Suppressor macrophage treated with lipopolysaccharide for 1 hour (primary cell): ENCODE measurements at regions not wholly inside any gene's neighbourhood (a gene's known extent, or its start where the extent isn't known, plus 50 kb on each side); places are given as distances from the start of the nearest gene placed in this dataset.
A peak's percentile ranks its signal among the peaks of the same experiment; 100 is the strongest.
"Not testable (repeated sequence)": the region's sequence is repeated elsewhere in the genome, so short reads cannot be mapped to it uniquely, and the experiment has no call there.

Source experiments
- DNase-seq, 3 donors: peaks; one replicate each; pipeline ENCODE4 v3.0.0-alpha.2; 2020 to 2022

DNA sequence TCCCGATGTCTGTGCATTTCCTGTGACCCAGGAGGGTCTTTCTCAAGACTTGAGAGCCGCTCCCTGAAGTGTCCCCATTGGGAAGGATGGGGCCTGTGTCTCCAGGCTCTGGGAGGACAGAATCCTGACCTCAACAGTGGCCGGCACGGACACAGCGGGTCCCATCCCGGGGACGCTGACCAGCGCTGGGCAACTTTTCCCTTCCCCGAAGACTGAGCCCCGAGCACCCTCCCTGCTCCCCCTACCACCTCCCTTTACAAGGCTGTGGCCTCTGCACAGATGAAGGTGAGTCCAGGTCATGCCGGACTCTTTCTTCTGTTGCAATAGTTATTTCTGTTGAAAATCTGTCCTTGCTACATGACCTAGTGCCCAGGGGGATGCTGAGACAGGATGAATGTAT is 135.7 kb downstream of the TMEM121 start:
- not testable (repeated sequence) for DNase-seq

DNA sequence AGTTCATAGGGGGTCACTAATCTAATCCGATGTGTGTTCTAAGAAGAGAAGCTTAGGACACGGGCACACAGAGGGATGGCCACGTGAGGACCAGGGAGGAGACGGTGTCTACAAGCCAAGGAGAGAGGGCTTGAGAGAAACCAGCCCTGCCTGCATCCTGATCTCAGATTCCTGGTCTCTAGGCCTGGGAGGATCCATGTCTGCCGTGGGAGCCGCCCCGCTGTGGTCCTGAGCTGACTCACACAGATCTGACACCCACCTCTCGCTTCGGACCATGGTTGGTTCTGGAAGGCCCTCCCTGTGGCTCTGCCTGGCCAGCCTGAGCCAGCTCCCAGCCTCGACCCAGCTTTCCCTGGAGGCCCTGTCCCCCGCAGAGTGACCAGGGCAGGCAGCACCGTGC is 136.2 kb downstream of the TMEM121 start:
- not testable (repeated sequence) for DNase-seq

DNA sequence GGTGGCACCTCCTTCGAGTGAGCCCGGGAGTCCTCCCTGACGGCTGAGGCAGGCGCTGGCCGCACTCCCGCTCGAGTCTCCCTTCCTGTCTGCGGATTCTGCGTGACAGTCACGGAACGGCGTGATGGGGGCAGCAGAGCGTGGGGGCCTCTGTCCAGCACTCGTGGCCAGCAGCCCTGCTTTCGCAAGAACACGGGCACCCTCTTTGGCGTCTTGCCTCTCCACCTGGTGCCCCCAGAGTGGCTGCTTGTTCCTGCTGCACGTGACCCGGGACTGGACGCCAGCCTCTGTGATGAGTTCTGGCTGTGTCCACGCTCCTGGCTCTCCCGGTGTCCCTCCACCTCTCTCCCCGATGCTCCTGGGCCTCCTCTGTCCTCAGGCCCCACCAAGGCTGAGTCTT is 136.9 kb downstream of the TMEM121 start:
- DNase-seq = not testable (repeated sequence)

DNA sequence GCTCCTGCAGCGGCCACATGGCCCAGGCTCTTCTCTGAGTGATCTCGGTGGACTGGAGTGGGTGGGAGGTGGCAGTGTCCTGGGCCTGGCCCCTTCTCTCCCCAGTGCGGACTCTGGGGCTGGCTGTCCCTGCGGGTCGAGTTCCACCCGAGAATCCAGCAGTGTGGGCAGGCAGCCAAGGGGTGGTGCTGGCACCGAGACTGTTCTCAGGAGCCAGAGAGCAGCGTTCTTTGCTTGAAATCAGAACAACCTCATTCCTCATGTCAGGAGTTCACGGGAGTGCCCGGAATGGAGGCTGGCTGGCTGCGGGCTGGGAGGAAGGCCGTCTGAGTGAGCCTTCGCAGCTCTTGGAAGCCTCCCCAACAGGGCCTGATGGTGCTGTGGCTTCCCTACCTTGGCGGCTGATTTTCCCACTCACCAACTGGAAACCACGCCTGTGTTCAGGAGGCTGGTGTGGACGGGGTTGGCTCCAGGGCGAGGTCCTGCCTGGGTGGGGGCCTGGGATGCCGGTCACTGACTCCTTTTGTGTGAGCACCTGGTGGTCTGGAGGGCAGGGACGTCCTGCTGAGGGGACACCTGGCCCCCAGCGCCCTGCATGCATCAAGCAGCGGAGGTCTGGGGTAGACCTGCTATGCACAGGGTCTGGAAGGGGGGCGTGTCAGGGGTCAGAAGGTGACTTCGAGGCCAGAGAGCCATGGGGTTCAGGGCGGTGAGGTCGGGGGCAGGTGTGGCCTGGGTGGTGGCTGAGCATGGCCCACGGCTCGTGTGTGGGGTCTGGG is 137.6 kb downstream of the TMEM121 start:
- not testable (repeated sequence) for DNase-seq

DNA sequence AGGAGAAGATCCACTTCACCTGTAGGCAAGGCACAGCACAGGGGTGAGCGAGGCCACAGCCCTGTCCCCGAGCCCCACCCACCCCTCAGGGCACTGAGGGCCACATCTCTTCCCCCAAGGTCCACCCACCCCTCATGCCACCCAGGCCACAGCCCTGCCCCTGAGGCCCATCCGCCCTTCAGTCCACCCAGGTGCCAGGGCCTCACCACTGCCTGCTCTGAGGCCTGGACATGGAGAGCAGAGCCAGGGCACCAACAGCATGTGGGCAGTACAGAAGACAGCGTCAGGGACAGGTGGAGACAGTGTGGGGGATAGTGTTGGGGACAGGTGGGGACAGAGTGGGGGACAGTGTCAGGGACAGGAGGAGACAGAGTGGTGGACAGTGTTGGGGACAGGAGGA is 138.3 kb downstream of the TMEM121 start:
- no peak for DNase-seq

DNA sequence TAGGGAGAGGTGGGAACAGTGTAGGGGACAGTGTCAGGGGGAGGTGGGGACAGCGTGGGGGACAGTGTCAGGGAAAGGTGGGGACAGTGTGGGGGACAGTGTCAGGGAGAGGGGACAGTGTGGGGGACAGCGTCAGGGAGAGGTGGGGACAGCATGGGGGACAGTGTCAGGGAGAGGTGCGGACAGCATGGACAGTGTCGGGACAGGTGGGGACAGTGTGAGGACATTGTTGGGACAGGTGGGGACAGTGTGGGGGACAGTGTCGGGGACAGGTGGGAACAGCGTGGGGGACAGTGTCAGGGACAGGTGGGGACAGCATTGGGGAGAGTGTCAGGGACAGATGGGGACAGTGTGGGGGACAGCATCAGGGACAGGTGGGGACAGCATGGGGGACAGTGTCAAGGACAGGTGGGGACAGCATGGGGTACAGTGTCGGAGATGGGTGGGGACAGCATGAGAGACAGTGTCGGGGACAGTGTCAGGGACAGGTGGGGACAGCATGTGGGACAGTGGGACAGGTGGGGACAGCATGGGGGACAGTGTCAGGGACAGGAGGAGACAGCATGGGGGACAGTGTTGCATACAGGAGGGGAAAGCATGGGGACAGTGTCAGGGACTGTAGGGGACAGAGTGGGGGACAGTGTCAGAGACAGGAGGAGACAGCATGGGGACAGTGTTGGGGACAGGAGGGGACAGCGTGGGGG is 139.0 kb downstream of the TMEM121 start:
- DNase-seq = no peak

DNA sequence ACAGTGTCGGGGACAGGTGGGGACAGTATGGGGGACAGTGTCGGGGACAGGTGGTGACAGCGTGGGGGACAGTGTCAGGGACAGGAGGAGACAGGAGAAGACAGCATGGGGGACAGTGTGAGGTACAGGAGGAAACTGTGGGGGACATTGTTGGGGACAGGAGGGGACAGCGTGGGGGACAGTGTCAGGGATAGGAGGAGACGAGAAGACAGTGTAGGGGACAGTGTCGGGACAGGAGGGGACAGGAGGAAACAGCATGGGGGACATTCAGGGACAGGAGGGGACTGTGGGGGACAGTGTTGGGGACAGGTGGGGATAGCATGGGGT is 139.5 kb downstream of the TMEM121 start:
- no peak for DNase-seq

DNA sequence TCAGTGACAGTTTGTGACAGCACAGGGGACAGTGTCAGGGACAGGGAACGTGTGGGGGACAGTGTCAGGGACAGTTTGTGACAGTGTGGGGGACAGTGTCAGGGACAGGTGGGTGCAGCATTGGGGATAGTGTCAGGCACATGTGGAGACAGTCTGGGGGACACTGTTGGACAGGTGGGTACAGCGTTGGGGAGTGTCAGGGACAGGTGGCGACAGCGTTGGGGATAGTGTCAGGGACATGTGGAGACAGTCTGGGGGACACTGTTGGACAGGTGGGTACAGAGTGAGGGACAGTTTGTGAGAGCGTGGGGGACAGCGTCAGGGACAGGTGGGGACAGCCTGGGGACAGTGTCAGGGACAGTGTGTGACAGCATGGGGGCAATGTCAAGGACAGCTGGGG is 140.0 kb downstream of the TMEM121 start:
- no peak for DNase-seq

DNA sequence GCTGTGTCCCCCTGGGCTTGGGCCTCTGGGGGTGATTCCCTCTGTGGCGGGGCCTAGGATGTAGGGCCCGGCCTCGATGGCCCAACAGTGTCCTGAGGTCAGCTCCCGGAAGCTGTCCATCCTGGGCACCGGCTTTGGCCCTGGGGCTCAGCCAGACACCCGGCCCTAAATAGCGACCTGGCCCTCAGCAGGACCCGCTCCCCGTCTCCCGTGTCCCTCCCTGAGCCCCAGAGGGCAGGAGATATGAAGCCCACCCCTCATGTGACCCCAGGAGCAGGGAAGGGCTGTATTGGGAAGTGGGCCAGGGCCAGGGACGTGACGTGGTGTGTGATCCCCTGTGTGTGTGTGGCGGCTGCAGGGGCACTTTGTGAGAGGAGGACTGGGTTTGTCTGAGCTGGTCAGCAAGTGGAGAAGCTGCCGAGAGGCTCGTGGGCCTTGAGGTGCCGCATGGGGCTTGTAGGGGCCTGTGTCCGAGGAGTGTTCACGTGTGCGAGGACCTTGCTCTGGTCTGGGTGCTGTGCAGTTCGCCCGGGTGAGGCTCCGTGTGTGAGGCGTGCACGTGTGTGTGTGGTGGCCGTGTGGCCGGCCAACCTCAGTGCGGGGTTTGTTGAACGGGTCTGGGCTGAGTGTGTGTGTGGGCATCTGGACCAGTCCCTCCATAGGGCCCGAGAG is 140.7 kb downstream of the TMEM121 start:
- not testable (repeated sequence) for DNase-seq

DNA sequence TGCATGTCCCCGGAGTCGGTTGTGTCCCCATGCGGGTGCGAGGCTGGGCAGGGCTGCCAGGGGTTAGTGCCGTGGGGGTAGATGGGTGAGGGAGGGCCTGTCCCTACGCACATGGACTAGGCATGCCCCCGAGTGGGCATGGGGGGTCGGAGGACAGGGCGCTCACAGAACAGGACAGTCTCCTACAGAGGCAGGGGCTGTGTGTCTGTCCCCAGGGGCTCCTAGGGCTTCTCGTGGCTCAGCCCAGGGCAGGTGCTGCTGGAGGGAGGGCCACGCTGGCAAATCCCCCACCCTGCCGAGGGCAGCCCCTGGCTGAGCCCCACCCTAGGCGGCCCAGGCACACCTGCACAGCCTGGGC is 141.3 kb downstream of the TMEM121 start:
- not testable (repeated sequence) for DNase-seq

DNA sequence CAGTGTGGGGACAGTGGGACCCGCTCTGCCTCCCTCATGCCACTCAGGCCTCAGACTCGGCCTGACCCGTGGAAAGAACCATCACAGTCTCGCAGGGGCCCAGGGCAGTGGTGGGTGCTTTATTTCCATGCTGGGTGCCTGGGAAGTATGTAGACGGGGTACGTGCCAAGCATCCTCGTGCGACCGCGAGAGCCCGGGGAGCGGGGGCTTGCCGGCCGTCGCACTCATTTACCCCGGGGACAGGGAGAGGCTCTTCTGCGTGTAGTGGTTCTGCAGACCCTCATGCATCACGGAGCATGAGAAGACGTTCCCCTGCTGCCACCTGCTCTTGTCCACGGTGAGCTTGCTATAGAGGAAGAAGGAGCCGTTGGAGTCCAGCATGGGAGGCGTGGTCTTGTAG is 141.6 kb downstream of the TMEM121 start:
- not testable (repeated sequence) for DNase-seq

DNA sequence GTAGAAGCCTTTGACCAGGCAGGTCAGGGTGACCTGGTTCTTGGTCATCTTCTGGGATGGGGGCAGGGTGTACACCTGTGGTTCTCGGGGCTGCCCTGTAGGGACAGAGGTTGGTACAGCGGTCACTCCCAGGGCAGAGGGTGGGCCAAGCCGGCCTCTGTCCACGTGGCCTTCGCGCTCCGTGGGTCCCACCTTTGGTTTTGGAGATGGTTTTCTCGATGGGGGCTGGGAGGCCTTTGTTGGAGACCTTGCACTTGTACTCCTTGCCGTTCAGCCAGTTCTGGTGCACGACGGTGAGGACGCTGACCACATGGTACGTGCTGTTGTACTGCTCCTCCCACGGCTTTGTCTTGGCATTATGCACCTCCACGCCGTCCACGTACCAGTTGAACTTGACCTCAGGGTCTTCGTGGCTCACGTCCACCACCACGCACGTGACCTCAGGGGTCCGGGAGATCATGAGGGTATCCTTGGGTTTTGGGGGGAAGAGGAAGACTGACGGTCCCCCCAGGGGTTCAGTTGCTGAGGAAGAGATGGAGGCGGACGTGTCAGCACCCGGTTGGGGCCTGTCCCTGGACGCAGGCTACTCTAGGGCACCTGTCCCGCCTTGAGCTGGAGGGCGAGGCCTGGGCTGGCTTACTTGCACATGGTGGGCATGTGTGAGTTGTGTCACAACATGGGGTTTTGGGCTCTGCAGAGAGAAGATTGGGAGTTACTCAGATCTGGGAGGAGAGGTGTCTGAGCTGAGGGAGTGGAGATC is 142.3 kb downstream of the TMEM121 start:
- not testable (repeated sequence) for DNase-seq

DNA sequence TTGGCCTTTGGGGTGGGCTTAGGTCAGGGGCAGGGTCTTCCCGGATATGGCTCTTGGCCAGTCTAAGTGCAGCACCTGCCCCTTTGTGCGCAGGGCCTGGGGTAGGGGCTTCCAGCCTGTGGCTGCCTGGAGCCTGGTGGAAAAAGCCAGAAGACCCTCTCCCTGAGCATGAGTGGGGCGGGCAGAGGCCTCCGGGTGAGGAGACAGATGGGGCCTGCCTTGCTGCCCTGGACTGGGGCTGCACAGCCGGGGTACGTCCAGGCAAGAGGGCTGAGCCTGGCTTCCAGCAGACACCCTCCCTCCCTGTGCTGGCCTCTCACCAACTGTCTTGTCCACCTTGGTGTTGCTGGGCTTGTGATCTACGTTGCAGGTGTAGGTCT is 142.8 kb downstream of the TMEM121 start:
- DNase-seq = not testable (repeated sequence)

DNA sequence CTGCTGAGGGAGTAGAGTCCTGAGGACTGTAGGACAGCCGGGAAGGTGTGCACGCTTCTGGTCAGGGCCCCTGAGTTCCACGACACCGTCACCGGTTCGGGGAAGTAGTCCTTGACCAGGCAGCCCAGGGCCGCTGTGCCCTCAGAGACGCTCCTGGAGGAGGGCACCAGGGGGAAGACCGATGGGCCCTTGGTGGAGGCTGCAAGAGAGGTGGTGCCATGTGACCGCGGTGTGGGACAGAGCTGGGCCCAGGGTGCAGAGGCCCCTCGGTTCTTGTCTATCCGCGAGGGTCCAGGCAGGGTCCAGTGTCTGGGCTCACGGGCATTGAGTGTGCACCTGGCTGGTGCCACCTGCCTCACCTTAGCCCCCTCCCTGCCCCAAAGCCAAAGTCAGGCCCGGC is 143.3 kb downstream of the TMEM121 start:
- not testable (repeated sequence) for DNase-seq

DNA sequence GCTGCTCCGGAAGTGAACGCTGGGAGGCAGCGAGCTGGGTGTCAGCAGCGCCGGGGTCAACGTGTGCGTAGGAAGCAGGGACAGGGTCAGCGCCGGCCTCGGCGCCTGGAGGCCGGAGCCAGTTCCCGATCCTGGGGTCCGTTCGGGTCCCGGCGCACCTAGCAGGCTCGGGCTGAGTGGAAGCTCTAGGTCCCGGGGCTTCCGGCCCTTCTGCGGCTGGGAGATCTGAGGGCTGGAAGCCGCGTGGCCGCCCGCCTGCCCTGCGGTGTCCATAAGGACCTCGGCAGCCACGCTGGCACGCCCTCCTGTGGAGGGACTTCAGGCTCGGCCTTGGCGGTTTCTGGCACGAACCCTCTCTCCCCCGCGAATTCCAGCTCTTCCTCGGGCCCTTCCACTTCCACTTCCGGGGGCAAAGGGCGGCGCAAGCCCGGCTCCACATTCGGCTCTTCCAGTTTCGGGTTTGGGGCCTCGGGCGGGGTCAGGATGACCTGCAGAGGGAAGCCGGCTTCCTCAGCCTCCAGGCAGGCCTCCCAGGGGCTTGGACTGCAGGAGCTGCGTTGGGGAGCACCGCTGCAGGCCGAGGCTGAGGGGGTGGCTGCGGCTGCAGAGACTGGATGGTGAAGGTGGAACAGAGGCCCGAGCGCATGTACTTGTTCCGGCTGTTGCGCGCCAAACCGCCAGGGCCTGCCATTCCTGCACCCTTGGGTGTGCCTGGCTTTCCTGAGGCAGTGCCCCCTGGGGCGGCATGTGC is 146.2 kb downstream of the TMEM121 start:
- not testable (repeated sequence) for DNase-seq

DNA sequence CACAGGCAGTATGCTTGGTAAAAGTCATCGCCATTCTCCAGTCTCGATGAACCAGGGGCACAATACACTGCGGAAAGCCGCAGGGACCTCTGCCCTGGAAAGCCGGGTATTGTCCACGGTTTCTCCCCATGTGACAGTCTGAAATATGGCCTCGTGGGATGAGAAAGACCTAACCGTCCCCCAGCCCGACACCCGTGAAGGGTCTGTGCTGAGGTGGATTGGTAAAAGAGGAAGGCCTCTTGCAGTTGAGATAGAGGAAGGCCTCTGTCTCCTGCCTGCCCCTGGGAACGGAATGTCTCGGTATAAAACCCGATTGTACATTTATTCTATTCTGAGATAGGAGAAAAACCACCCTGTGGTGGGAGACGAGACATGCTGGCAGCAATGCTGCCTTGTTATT is 149.1 kb downstream of the TMEM121 start:
- not testable (repeated sequence) for DNase-seq

DNA sequence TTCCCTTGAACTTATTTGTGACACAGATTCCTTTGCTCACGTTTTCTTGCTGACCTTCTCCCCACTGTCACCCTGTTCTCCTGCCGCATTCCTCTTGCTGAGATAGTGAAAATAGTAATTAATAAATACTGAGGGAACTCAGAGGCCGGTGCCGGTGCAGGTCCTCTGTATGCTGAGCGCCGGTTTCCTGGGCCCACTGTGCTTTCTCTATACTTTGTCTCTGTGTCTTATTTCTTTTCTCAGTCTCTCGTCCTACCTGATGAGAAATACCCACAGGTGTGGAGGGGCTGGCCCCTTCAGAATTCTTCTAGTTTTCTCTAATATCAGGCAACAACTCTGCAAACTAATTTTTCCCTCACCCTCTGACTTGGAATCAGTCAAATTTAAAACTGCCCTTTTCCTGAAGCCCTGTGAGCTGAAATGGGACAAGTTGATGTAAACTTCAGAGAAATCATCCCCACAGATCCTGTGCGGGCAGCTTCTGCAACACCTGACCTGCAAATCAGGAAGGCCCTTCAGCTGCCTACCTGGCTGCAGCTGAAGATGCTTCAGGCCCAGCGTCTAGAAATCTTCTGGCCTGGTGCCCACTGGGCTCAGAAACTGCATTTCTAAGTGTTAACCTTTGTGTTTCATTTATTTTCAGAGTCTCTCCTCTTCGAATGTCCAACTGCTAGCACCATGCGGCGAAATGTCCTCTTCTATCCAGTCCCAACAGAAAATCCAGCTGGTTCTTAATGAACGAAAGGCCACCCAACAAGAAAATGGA is 149.7 kb downstream of the TMEM121 start:
- not testable (repeated sequence) for DNase-seq

DNA sequence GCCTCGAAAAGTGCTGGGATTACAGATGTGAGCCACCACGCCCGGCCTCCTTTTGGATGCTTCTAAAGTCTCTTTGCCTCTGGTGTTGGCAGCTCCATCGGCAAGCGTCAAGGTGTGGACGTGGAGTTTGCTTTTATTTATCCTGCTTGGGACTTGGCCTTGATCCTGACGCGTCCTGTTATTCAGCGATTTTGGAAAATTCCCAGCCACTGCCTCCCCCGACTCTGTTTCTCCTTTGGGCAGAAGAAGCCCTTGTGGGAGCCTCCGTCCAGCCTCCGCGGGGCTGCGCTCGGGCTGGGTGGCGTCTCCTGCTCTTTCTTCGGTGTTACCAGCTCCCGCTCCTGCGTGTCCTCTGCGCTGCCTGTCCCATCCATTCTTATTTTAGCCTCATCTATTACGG is 151.7 kb downstream of the TMEM121 start:
- DNase-seq = not testable (repeated sequence)

DNA sequence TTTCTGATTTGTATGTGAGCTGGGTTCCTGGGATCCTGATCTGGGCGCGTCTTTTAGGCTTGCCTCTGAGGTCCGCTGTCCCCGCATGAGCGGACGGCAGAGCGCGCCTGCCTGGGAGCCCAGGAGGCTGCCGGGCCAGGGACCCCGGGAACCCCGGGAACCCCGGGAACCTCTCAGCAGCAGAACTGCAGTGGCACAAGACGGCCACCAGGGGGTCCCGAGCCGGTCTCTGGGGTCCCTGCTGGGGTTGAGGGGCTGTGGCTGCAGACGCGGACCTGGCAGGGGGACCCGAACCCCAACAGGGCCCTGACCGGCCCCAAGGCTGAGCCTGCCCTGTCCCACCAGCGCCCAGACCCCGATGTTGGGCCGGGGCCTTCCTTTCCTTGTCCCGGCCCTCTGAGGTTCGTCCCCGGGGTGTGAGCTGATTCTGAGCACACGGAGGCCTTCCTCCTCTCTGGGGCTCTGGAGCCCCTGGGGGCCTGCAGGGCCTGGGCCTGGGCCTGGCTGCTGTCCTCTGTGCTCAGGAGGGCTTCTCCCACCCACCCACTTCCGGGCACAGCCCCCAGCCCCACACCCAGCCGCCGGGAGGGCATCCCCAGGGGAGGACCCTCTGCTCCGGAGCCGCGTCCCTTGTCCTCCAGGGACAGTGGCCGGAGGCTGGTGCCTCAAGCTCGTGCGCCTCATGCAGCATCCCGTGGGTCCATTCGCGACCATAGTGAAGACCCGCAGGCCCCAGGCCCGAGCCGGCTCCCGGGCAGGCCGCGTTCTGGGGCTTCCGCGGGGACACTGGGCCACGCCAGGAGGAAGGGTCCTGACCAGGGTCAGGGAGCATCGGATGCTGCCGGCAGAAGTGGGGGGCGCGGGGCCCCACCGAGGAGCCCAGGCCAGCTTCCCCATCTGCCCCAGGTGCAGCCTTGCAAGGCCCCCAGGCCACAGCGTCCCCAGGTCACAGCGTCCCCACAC is 152.9 kb downstream of the TMEM121 start:
- DNase-seq = not testable (repeated sequence)

DNA sequence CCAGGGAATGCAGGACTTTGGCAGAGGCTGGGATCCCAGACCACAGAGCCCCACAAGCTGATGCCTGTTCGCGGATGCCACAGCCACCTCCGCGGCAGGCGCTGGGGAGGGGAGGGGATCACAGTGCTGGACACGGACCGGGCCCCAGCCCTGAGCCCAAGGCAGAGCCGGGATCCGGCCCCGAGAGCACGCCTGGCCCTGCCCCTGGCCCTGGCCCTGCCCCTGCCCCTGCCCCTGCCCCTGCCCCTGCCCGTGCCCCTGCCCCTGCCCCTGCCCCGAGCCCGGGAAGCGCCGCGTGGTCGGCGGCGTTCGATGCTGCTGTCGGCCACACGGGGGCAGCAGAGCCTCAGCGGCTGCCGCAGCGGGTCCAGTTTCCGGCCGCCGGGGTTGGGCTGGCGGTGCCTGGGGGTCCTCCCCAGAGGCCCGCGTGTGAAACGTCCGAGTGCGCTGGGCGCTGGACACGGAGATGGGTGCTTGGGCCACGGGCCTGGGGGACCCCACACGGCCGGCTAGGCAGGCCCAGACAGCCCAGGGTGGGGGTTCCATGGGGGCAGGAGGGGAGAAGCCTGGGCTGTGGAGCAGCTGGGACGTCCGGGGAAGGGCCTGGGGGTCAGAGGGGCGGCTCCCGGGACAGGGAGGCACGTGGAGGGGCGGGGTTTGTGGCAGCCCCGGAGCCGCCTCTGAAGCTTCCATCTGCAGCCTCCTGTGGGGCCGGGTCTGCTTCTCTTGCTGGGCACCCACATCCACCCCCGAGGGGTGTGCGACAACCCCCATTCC is 153.8 kb downstream of the TMEM121 start:
- DNase-seq = peak in 1 of 3 donors; percentile 10
